Heart left ventricle (tissue), 16 donors: ENCODE measurements at regions not wholly inside any gene's neighbourhood (a gene's known extent, or its start where the extent isn't known, plus 50 kb on each side); places are given as distances from the start of the nearest gene placed in this dataset.
"Not testable (repeated sequence)": the region's sequence is repeated elsewhere in the genome, so short reads cannot be mapped to it uniquely, and the experiment has no call there.

ENCODE experiments used
- ATAC-seq, 4 donors: fragments of 200-7000 bp; cut with Tn5 transposase; one replicate each; pipeline ENCODE4 v1.9.1; 2020 to 2022; ENCODE audit warnings: moderate library complexity in 4 of 4, mild to moderate bottlenecking in 3 of 4, moderate number of reproducible peaks in 1 of 4
- DNase-seq, 5 donors: peaks; one replicate each; pipeline ENCODE4 v3.0.0-alpha.2; 2020
- H3K27ac ChIP-seq, 12 donors: fragments of 200-600 bp; sonication (generic) in 4 of 12; one replicate each; pipeline versions ENCODE4 v1.5.0 to v1.8.0; 2016 to 2022; ENCODE audit warnings: mild to moderate bottlenecking in 2 of 12
- H3K27me3 ChIP-seq, 9 donors: fragments of 200-600 bp; sonication (generic) in 2 of 9; one replicate each; pipeline versions ENCODE4 v1.5.1 to v1.8.0; 2016 to 2022; ENCODE audit warnings: mild to moderate bottlenecking in 3 of 9
- H3K36me3 ChIP-seq, 9 donors: fragments of 200-600 bp; sonication (generic) in 2 of 9; one replicate each; pipeline versions ENCODE4 v1.5.0 to v1.8.0; 2018 to 2022; ENCODE audit warnings: mild to moderate bottlenecking in 2 of 9
- H3K4me1 ChIP-seq, 12 donors: fragments of 200-600 bp; sonication (generic) in 4 of 12; one replicate each; pipeline versions ENCODE4 v1.5.0 to v1.8.0; 2016 to 2022; ENCODE audit warnings: mild to moderate bottlenecking in 3 of 12
- H3K4me3 ChIP-seq, 12 donors: fragments of 200-600 bp; sonication (generic) in 4 of 12; one replicate each; pipeline versions ENCODE4 v1.5.0 to v1.8.0; 2017 to 2022; ENCODE audit warnings: mild to moderate bottlenecking in 9 of 12, moderate library complexity in 4 of 12
- H3K9me3 ChIP-seq, 12 donors: fragments of 200-600 bp; sonication (generic) in 4 of 12; one replicate each; pipeline versions ENCODE4 v1.5.0 to v1.8.0; 2016 to 2022; ENCODE audit warnings: mild to moderate bottlenecking in 1 of 12
- POLR2A ChIP-seq, 2 donors: fragments of 450-650 bp; IDR thresholded peaks; one replicate each; pipeline ENCODE4 v1.6.1; 2017; ENCODE audit warnings: antibody characterized with exemption in 2 of 2, mild to moderate bottlenecking in 2 of 2, moderate library complexity in 2 of 2
- WGBS, 4 donors: extraction: QIAGEN DNeasy Blood & Tissue Kit in 2 of 4; methylation state at CpG; one replicate each; pipeline versions ENCODE4 v1.1.5 to v1.1.7; 2013 to 2018; 5-methylcytosine and 5-hydroxymethylcytosine counted together
- intact Hi-C, 10 donors: fragments of 100-400 bp; cut with DNase I; formaldehyde crosslinking; loops; one replicate each; pipeline versions ENCODE4 v1.11.1 to v1.14.2; 2022
- TF ChIP-seq, protein P1 (sequence below), 12 donors: fragments of 200-600 bp; sonication (generic) in 4 of 12; IDR thresholded peaks; one replicate each; pipeline versions ENCODE4 v1.5.0 to v1.8.0; 2018 to 2022; ENCODE audit warnings: antibody characterized with exemption in 12 of 12, mild to moderate bottlenecking in 5 of 12
- donor health status: ischemic (EF 13 %, LVEDD 7.1; RV severe dilation, severe dysfunction).
- donor health status: healthy with polysubstance abuse.
- donor health status: DM: no; HTN: yes; CAD: no.
- donor health status: DM: no; HTN: no; CAD: no.
- donor health status: ischemic (EF 25% LVEDD 6.9; RV normal size, moderate dysfunction).
- donor health status: ischemic (EF 25% LVEDD 5.7; RV mildly dilated, moderate dysfunction).
- donor health status: healthy.
- donor health status: DM: yes; HTN: yes; CAD: no.
- donor health status: ischemic (EF 35%, LVEDD 5.7; RV mildly dilated, moderate dysfunction).
- donor health status: nonischemic (EF 11% LVEDD 7.7; RV severe dilation, severe dysfunction).
- donor health status: DM: yes; HTN: yes; CAD: no.
- donor health status: PGD.
- donor health status: ischemic (EF 29% LVEDD 5.4; RV normal size, mild dysfunction).
- donor health status: nonischemic (EF 23%, LVEDD 6.1; RV moderate dilation, normal function).

DNA sequence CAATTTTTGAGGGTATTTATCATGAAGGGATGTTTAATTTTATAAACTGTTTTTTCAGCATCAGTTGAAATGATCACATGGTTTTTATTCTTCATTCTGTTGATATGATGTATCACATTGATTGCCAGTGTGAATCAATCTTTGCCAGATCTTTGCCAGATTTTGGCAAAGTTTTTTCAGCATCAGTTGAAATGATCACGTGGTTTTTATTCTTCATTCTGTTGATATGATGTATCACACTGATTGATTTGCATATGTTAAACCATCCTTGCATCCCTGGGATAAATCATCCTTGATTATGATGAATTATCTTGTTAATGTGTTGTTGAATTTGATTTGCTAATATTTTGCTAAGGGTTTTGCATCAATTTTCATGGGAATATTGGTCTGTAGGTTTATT lies 140.9 kb upstream of the TAS2R1 start:
- no peaks in the 10 kb centered on the region for H3K4me1 ChIP-seq
- no peak overlapping the region for H3K27ac ChIP-seq
- 63 to 80% (median 71%) methylated on average over 1 of the region's 1 CpG for WGBS, 4 donors
- intact Hi-C loops, result loop anchor here in 1 of 10 donors (10.0 kb wide), 1 partner anchor 374 kb away; no protein-coding TSS in a partner anchor
- DNase-seq, result no peak
- no peak overlapping the region for H3K4me3 ChIP-seq
- no peaks in the 10 kb centered on the region for H3K9me3 ChIP-seq
- no peaks in the 10 kb centered on the region for H3K27me3 ChIP-seq
- no peak for ATAC-seq
- TF ChIP-seq POLR2A (IDR thresholded peaks at IDR 0.05), result no peak
- TF ChIP-seq, protein P1, sequence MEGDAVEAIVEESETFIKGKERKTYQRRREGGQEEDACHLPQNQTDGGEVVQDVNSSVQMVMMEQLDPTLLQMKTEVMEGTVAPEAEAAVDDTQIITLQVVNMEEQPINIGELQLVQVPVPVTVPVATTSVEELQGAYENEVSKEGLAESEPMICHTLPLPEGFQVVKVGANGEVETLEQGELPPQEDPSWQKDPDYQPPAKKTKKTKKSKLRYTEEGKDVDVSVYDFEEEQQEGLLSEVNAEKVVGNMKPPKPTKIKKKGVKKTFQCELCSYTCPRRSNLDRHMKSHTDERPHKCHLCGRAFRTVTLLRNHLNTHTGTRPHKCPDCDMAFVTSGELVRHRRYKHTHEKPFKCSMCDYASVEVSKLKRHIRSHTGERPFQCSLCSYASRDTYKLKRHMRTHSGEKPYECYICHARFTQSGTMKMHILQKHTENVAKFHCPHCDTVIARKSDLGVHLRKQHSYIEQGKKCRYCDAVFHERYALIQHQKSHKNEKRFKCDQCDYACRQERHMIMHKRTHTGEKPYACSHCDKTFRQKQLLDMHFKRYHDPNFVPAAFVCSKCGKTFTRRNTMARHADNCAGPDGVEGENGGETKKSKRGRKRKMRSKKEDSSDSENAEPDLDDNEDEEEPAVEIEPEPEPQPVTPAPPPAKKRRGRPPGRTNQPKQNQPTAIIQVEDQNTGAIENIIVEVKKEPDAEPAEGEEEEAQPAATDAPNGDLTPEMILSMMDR (IDR thresholded peaks at IDR 0.05), result no peak
- H3K36me3 ChIP-seq, result no peaks in the 10 kb centered on the region

DNA sequence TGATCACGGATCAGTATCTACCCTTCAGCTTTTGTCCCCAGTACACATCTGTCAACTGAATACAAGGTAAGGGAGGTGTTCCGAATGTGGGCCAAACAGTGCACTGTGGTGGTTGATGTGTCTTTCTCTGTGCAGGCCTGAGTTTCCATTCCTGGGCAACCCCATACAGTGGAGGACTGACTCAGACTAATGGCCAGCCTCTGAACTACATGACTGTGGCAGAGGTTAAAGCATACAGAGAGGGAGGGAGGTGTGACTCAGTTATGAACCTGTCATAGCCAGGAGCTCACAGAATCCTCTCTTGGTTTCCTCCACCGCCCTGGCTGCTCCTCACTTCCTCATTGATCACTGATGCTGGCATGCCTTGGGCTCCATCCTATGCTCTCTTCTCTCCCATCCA lies 136.4 kb upstream of the TAS2R1 start:
- H3K4me3 ChIP-seq, result no peak overlapping the region
- no peaks in the 10 kb centered on the region for H3K27me3 ChIP-seq
- ATAC-seq (no peak), DNase-seq (no peak)
- WGBS, 4 donors, result 86 to 93% (median 90%) methylated on average over 3 of the region's 3 CpGs
- intact Hi-C loops, result no loop called here
- no peaks in the 10 kb centered on the region for H3K9me3 ChIP-seq
- H3K36me3 ChIP-seq, result no peaks in the 10 kb centered on the region
- no peak for TF ChIP-seq POLR2A (IDR thresholded peaks at IDR 0.05)
- TF ChIP-seq, protein P1 (IDR thresholded peaks at IDR 0.05), result no peak
- H3K27ac ChIP-seq, result no peak overlapping the region
- peaks cover 0 to 2% (median 0%) of the 10 kb centered on the region in 12 donors for H3K4me1 ChIP-seq

DNA sequence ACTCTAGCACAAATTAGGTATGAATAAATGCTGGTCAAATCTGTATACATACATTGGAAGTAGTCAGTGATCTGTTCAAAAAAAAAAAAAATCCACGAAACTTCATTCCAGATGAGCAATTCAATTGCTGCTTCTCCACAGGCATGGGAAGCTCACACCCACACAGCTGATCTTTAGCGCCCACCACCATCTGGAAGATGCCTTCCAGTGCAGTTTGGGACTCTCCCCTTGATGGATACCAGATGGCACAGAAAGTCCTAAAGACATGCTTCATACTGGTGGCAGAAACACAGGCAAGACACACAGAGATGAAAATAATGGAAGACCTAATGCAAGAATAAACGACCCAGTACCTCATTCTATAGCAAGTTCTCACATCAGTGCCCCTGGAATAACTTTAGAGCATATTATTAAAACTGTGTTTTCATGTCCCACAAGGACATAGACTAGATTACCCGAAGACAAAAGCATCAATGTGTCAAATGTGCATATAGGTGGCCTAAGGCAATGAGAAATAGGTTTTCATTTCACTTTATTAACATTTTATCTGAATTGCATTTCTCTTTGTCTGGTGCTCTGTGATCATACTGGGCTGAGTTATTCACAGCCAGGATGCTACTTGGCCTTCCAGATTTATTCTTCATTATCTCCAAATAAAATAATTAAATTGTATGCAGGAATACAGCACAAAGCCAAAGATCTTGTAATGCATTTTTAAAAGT lies 135.4 kb upstream of the TAS2R1 start:
- DNase-seq (no peak), ATAC-seq (no peak)
- WGBS, 4 donors, result 59 to 71% (median 63%) methylated on average over 4 of the region's 4 CpGs
- Histone ChIP-seq H3K4me1 (peaks cover 0 to 7% (median 0%) of the 10 kb centered on the region in 12 donors), H3K4me3 (no peak overlapping the region), H3K27me3 (no peaks in the 10 kb centered on the region), H3K36me3 (no peaks in the 10 kb centered on the region), H3K9me3 (no peaks in the 10 kb centered on the region), H3K27ac (no peak overlapping the region)
- TF ChIP-seq, protein P1 (IDR thresholded peaks at IDR 0.05), result no peak
- no peak for TF ChIP-seq POLR2A (IDR thresholded peaks at IDR 0.05)
- intact Hi-C loops, result no loop called here

DNA sequence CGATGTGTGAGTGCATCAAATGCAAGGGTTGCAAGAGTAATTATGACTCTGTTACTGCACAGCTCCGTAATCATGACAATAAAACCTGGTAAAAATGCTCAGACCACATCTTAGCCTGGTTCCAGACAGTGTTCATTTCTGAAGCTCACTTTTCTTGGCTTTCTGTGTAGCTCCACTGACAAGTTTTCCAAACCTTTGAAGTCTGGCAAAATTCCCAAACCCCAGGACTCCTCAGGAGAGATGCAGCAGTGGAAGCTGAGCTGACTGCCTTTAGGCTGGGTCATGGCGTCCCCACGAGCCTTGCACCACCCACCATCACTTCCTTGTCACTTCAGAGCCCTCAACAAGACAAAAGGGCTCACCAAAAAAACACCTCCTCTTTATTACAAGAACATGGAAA lies 131.6 kb upstream of the TAS2R1 start:
- WGBS, 4 donors, result 55 to 68% (median 61%) methylated on average over 4 of the region's 4 CpGs
- Histone ChIP-seq H3K27me3 (no peaks in the 10 kb centered on the region), H3K4me3 (no peak overlapping the region), H3K36me3 (no peaks in the 10 kb centered on the region), H3K27ac (no peak overlapping the region), H3K9me3 (no peaks in the 10 kb centered on the region), H3K4me1 (peaks cover 0 to 7% (median 0%) of the 10 kb centered on the region in 12 donors)
- DNase-seq (no peak), ATAC-seq (no peak)
- intact Hi-C loops, result no loop called here
- no peak for TF ChIP-seq POLR2A (IDR thresholded peaks at IDR 0.05)
- TF ChIP-seq, protein P1 (IDR thresholded peaks at IDR 0.05), result no peak

DNA sequence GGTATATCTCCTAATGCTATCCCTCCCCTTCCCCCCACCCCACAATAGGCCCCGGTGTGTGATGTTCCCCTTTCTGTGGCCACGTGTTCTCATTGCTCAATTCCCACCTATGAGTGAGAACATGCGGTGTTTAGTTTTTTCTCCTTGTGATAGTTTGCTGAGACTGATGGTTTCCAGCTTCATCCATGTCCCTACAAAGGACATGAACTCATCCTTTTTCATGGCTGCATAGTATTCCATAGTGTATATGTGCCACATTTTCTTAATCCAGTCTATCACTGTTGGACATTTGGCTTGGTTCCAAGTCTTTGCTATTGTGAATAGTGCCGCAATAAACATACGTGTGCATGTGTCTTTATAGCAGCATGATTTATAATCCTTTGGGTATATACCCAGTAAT lies 122.5 kb upstream of the TAS2R1 start:
- H3K27ac ChIP-seq, H3K4me3 ChIP-seq, H3K27me3 ChIP-seq, intact Hi-C loops, ATAC-seq, H3K36me3 ChIP-seq, H3K9me3 ChIP-seq, DNase-seq, H3K4me1 ChIP-seq: not testable (repeated sequence)
- 77 to 97% (median 95%) methylated on average over 3 to 5 of the region's 5 CpGs for WGBS, 4 donors
